ENCODE measurements at regions not wholly inside any gene's neighbourhood (a gene's known extent, or its start where the extent isn't known, plus 50 kb on each side); places are given as distances from the start of the nearest gene placed in this dataset.
"Not testable (repeated sequence)": the region's sequence is repeated elsewhere in the genome, so short reads cannot be mapped to it uniquely, and the experiment has no call there.

GRCh38 chr7:76117306-76117991 lies 69.5 kb downstream of the MDH2 start:
- in situ Hi-C loops (cut with HindIII; ENCODE audit: low pct_unique_long_range_greater_than_20kb, low sequenced_read_pairs); DNase-seq (ENCODE audit: low read depth, low spot score): not testable (repeated sequence)

- in situ Hi-C loops (cut with HindIII; ENCODE audit: low pct_unique_long_range_greater_than_20kb, low sequenced_read_pairs) = not testable (repeated sequence)
- peak; percentile 41 for DNase-seq (ENCODE audit: low read depth, low spot score)
Measured at GRCh38 chr7:76118253-76119036, 70.5 kb downstream of the MDH2 start.

GRCh38 chr7:76121044-76121443 lies 73.1 kb downstream of the MDH2 start:
- DNase-seq (ENCODE audit: low read depth, low spot score) = no peak
- in situ Hi-C loops (cut with HindIII; ENCODE audit: low pct_unique_long_range_greater_than_20kb, low sequenced_read_pairs) = no loop called here

GRCh38 chr7:76122516-76123239 lies 74.8 kb downstream of the MDH2 start:
- in situ Hi-C loops (cut with HindIII; ENCODE audit: low pct_unique_long_range_greater_than_20kb, low sequenced_read_pairs) = no loop called here

GRCh38 chr7:76123316-76123715 lies 75.4 kb downstream of the MDH2 start:
- no peak for DNase-seq (ENCODE audit: low read depth, low spot score)
- in situ Hi-C loops (cut with HindIII; ENCODE audit: low pct_unique_long_range_greater_than_20kb, low sequenced_read_pairs) = no loop called here

More at GRCh38 chr7:76122516-76123239, 74.8 kb downstream of the MDH2 start:
- no peak for DNase-seq (ENCODE audit: low read depth, low spot score)

- in situ Hi-C loops (cut with HindIII; ENCODE audit: low pct_unique_long_range_greater_than_20kb, low sequenced_read_pairs) = no loop called here
- DNase-seq (ENCODE audit: low read depth, low spot score) = no peak
Measured at GRCh38 chr7:76125560-76125959, 76.1 kb upstream of the SRRM3 start.

- in situ Hi-C loops (cut with HindIII; ENCODE audit: low pct_unique_long_range_greater_than_20kb, low sequenced_read_pairs) = no loop called here
- no peak for DNase-seq (ENCODE audit: low read depth, low spot score)
Measured at GRCh38 chr7:76126632-76127031, 75.1 kb upstream of the SRRM3 start.

GRCh38 chr7:76129366-76129765 lies 72.3 kb upstream of the SRRM3 start:
- DNase-seq (ENCODE audit: low read depth, low spot score) = peak; percentile 19
- in situ Hi-C loops (cut with HindIII; ENCODE audit: low pct_unique_long_range_greater_than_20kb, low sequenced_read_pairs) = no loop called here

- in situ Hi-C loops (cut with HindIII; ENCODE audit: low pct_unique_long_range_greater_than_20kb, low sequenced_read_pairs) = no loop called here
- no peak for DNase-seq (ENCODE audit: low read depth, low spot score)
Measured at GRCh38 chr7:76129836-76130235, 71.9 kb upstream of the SRRM3 start.

- peak; percentile 71 for DNase-seq (ENCODE audit: low read depth, low spot score)
- in situ Hi-C loops (cut with HindIII; ENCODE audit: low pct_unique_long_range_greater_than_20kb, low sequenced_read_pairs) = not testable (repeated sequence)
Measured at GRCh38 chr7:76130661-76131060, 71.0 kb upstream of the SRRM3 start.

- in situ Hi-C loops (cut with HindIII; ENCODE audit: low pct_unique_long_range_greater_than_20kb, low sequenced_read_pairs); DNase-seq (ENCODE audit: low read depth, low spot score): not testable (repeated sequence)
Measured at GRCh38 chr7:76131887-76132286, 69.8 kb upstream of the SRRM3 start.

GRCh38 chr7:76133164-76133775 lies 68.4 kb upstream of the SRRM3 start:
- in situ Hi-C loops (cut with HindIII; ENCODE audit: low pct_unique_long_range_greater_than_20kb, low sequenced_read_pairs) = no loop called here
- DNase-seq (ENCODE audit: low read depth, low spot score) = no peak

GRCh38 chr7:76133839-76134238 lies 67.9 kb upstream of the SRRM3 start:
- in situ Hi-C loops (cut with HindIII; ENCODE audit: low pct_unique_long_range_greater_than_20kb, low sequenced_read_pairs) = no loop called here
- DNase-seq (ENCODE audit: low read depth, low spot score) = no peak

- in situ Hi-C loops (cut with HindIII; ENCODE audit: low pct_unique_long_range_greater_than_20kb, low sequenced_read_pairs); DNase-seq (ENCODE audit: low read depth, low spot score): not testable (repeated sequence)
Measured at GRCh38 chr7:76135263-76135662, 66.4 kb upstream of the SRRM3 start.

GRCh38 chr7:76138577-76139313 lies 63.0 kb upstream of the SRRM3 start:
- in situ Hi-C loops (cut with HindIII; ENCODE audit: low pct_unique_long_range_greater_than_20kb, low sequenced_read_pairs); DNase-seq (ENCODE audit: low read depth, low spot score): not testable (repeated sequence)

- in situ Hi-C loops (cut with HindIII; ENCODE audit: low pct_unique_long_range_greater_than_20kb, low sequenced_read_pairs) = no loop called here
Measured at GRCh38 chr7:76139670-76140069, 62.0 kb upstream of the SRRM3 start.

GRCh38 chr7:76140259-76140658 lies 61.4 kb upstream of the SRRM3 start:
- in situ Hi-C loops (cut with HindIII; ENCODE audit: low pct_unique_long_range_greater_than_20kb, low sequenced_read_pairs); DNase-seq (ENCODE audit: low read depth, low spot score): not testable (repeated sequence)

More at GRCh38 chr7:76139670-76140069, 62.0 kb upstream of the SRRM3 start:
- DNase-seq (ENCODE audit: low read depth, low spot score) = no peak

All from SK-MEL-5 (cell line).